OCI-LY1 (cell line): ENCODE measurements at regions not wholly inside any gene's neighbourhood (a gene's known extent, or its start where the extent isn't known, plus 50 kb on each side); places are given as distances from the start of the nearest gene placed in this dataset.

Source experiments
- H2AFZ ChIP-seq: fragments of 200-600 bp; sonication (generic), shearing (Covaris generic); 2 replicates; pipeline ENCODE4 v1.6.0; 2014; ENCODE audit warnings: antibody characterized with exemption, mild to moderate bottlenecking, low read length
- H3F3A ChIP-seq: fragments of 200-600 bp; sonication (generic), shearing (Covaris generic); 2 replicates; pipeline ENCODE4 v1.6.0; 2014; ENCODE audit warnings: mild to moderate bottlenecking, antibody characterized with exemption, low read length, moderate library complexity; ENCODE audit not compliant: insufficient read depth
- H3K27ac ChIP-seq: fragments of 200-600 bp; sonication (generic); 2 replicates; pipeline ENCODE4 v1.5.1; 2014; ENCODE audit warnings: low read length, mixed run types, mild to moderate bottlenecking, low read depth; ENCODE audit not compliant: poor library complexity, severe bottlenecking
- H3K27me3 ChIP-seq: fragments of 200-600 bp; sonication (generic); 2 replicates; pipeline ENCODE4 v1.6.0; 2014; ENCODE audit warnings: antibody characterized with exemption, mild to moderate bottlenecking, low read length, moderate library complexity; ENCODE audit not compliant: insufficient read depth
- H3K36me3 ChIP-seq: fragments of 200-600 bp; sonication (generic); 2 replicates; pipeline ENCODE4 v1.6.1; 2014; ENCODE audit warnings: mild to moderate bottlenecking, antibody characterized with exemption, low read length, moderate library complexity, mixed read lengths; ENCODE audit not compliant: insufficient read depth
- H3K4me1 ChIP-seq: fragments of 200-600 bp; sonication (generic); 2 replicates; pipeline ENCODE4 v1.5.1; 2014; ENCODE audit warnings: mild to moderate bottlenecking, low read length, moderate library complexity; ENCODE audit not compliant: insufficient read depth, severe bottlenecking
- H3K4me2 ChIP-seq: fragments of 200-600 bp; sonication (generic), shearing (Covaris generic); 2 replicates; pipeline ENCODE4 v1.6.1; 2014; ENCODE audit warnings: low read length
- H3K4me3 ChIP-seq: fragments of 200-600 bp; sonication (generic); 2 replicates; pipeline ENCODE4 v1.5.1; 2014; ENCODE audit warnings: low read length, low read depth, mild to moderate bottlenecking, mixed read lengths; ENCODE audit not compliant: poor library complexity, severe bottlenecking
- H3K79me2 ChIP-seq: fragments of 200-600 bp; shearing (Covaris generic); 2 replicates; pipeline ENCODE4 v1.6.1; 2016; ENCODE audit warnings: mixed run types, low read length, mixed read lengths; ENCODE audit not compliant: insufficient read depth
- H3K9ac ChIP-seq: fragments of 200-600 bp; sonication (generic), shearing (Covaris generic); 2 replicates; pipeline ENCODE4 v1.6.1; 2014; ENCODE audit warnings: mild to moderate bottlenecking, low read length, mixed read lengths
- H3K9me2 ChIP-seq: fragments of 200-600 bp; sonication (generic), shearing (Covaris generic); 2 replicates; pipeline ENCODE4 v1.6.1; 2014; ENCODE audit warnings: low read depth, mild to moderate bottlenecking, low read length, mixed read lengths
- H3K9me3 ChIP-seq: fragments of 200-600 bp; shearing (Covaris generic); 2 replicates; pipeline ENCODE4 v1.6.1; 2014; ENCODE audit warnings: low read length, mixed read lengths
- H4K20me1 ChIP-seq: fragments of 200-600 bp; sonication (generic), shearing (Covaris generic); 2 replicates; pipeline ENCODE4 v1.6.0; 2016; ENCODE audit warnings: mild to moderate bottlenecking, low read length; ENCODE audit not compliant: insufficient read depth
- CTCF ChIP-seq: fragments of 200-600 bp; sonication (generic), shearing (Covaris generic); IDR thresholded peaks from 2 replicates; pipeline ENCODE4 v1.5.1; 2017; ENCODE audit warnings: mild to moderate bottlenecking, antibody characterized with exemption, low read length, moderate library complexity, mixed read lengths
- EZH2 ChIP-seq: fragments of 200-600 bp; sonication (generic), shearing (Covaris generic); IDR thresholded peaks from 2 replicates; pipeline ENCODE4 v1.8.0; 2017; ENCODE audit warnings: borderline replicate concordance, mixed run types, mild to moderate bottlenecking, antibody characterized with exemption, low read length, moderate library complexity, mixed read lengths

GRCh38 chr5:174614500-174615135 is 109.8 kb upstream of the MSX2 start:
- H3K4me3 ChIP-seq = no peak overlapping the region
- no peaks in the 10 kb centered on the region for H3K4me1 ChIP-seq
- no peak overlapping the region for H3K9ac ChIP-seq
- H3F3A ChIP-seq = no peaks in the 10 kb centered on the region
- TF ChIP-seq EZH2 (no peak), CTCF (no peak)
- H3K9me2 ChIP-seq = no peaks in the 10 kb centered on the region
- no peak overlapping the region for H3K27ac ChIP-seq
- H3K36me3 ChIP-seq = no peaks in the 10 kb centered on the region
- H4K20me1 ChIP-seq = no peaks in the 10 kb centered on the region
- H3K9me3 ChIP-seq = no peaks in the 10 kb centered on the region
- H3K27me3 ChIP-seq = no peaks in the 10 kb centered on the region
- H2AFZ ChIP-seq = no peak overlapping the region
- no peak overlapping the region for H3K4me2 ChIP-seq
- no peaks in the 10 kb centered on the region for H3K79me2 ChIP-seq

GRCh38 chr5:174616036-174616435 is 108.3 kb upstream of the MSX2 start:
- Histone ChIP-seq H3K9me2 (no peaks in the 10 kb centered on the region), H3K4me1 (no peaks in the 10 kb centered on the region), H3K27me3 (no peaks in the 10 kb centered on the region), H2AFZ (no peak overlapping the region), H4K20me1 (no peaks in the 10 kb centered on the region), H3K27ac (no peak overlapping the region), H3F3A (no peaks in the 10 kb centered on the region), H3K4me2 (no peak overlapping the region), H3K9me3 (no peaks in the 10 kb centered on the region), H3K36me3 (no peaks in the 10 kb centered on the region), H3K4me3 (no peak overlapping the region), H3K9ac (no peak overlapping the region), H3K79me2 (no peaks in the 10 kb centered on the region)
- no peak for TF ChIP-seq EZH2
- no peak for TF ChIP-seq CTCF

- Histone ChIP-seq H2AFZ (no peak overlapping the region), H3K9me3 (no peaks in the 10 kb centered on the region), H3K4me2 (no peak overlapping the region), H3K79me2 (no peaks in the 10 kb centered on the region), H3K9ac (no peak overlapping the region), H3K9me2 (no peaks in the 10 kb centered on the region), H3F3A (no peaks in the 10 kb centered on the region), H3K27me3 (no peaks in the 10 kb centered on the region), H3K36me3 (no peaks in the 10 kb centered on the region), H4K20me1 (no peaks in the 10 kb centered on the region), H3K4me1 (no peaks in the 10 kb centered on the region), H3K4me3 (no peak overlapping the region), H3K27ac (no peak overlapping the region)
- TF ChIP-seq EZH2 (no peak), CTCF (no peak)
These were observed 107.1 kb upstream of the MSX2 start for GRCh38 chr5:174617285-174617684.
